HG03103 (cell line): ENCODE measurements at regions not wholly inside any gene's neighbourhood (a gene's known extent, or its start where the extent isn't known, plus 50 kb on each side); places are given as distances from the start of the nearest gene placed in this dataset.

ENCODE experiments used
- ATAC-seq: cut with Tn5 transposase; IDR thresholded peaks from one replicate; pipeline ENCODE4 v1.9.1; 2021; ENCODE audit warnings: low read depth; ENCODE audit not compliant: unreplicated experiment

- no peak for ATAC-seq
Observed at GRCh38 chr20:21653628-21654027, 51.8 kb upstream of the PAX1 start.

GRCh38 chr20:21643417-21643816 is 62.0 kb upstream of the PAX1 start:
- ATAC-seq, result no peak

GRCh38 chr20:21640556-21640955 is 64.9 kb upstream of the PAX1 start:
- ATAC-seq, result no peak

- ATAC-seq, result no peak
Observed at GRCh38 chr20:21633829-21634228, 71.6 kb upstream of the PAX1 start.

GRCh38 chr20:21632735-21633053 is 72.8 kb upstream of the PAX1 start:
- no peak for ATAC-seq

GRCh38 chr20:21632031-21632734 is 73.3 kb upstream of the PAX1 start:
- no peak for ATAC-seq

GRCh38 chr20:21628800-21629199 is 76.7 kb upstream of the PAX1 start:
- ATAC-seq, result no peak

GRCh38 chr20:21623781-21624094 is 81.7 kb upstream of the PAX1 start:
- ATAC-seq, result no peak

- ATAC-seq, result no peak
Observed at GRCh38 chr20:21623074-21623780, 82.2 kb upstream of the PAX1 start.

GRCh38 chr20:21622097-21622857 is 83.2 kb upstream of the PAX1 start:
- ATAC-seq, result no peak

- no peak for ATAC-seq
Observed at GRCh38 chr20:21618759-21619416, 86.6 kb upstream of the PAX1 start.

- ATAC-seq, result peak; percentile 66
Observed at GRCh38 chr20:21615617-21616080, 89.8 kb upstream of the PAX1 start.

- ATAC-seq, result no peak
Observed at GRCh38 chr20:21614980-21615379, 90.5 kb upstream of the PAX1 start.

GRCh38 chr20:21613512-21613911 is 92.0 kb upstream of the PAX1 start:
- ATAC-seq, result no peak

GRCh38 chr20:21609981-21610380 is 95.5 kb upstream of the PAX1 start:
- no peak for ATAC-seq

- ATAC-seq, result no peak
Observed at GRCh38 chr20:21609221-21609620, 95.4 kb upstream of the NKX2-2 start.

GRCh38 chr20:21608777-21609176 is 94.9 kb upstream of the NKX2-2 start:
- ATAC-seq, result no peak

- ATAC-seq, result no peak
Observed at GRCh38 chr20:21607971-21608725, 94.3 kb upstream of the NKX2-2 start.

- ATAC-seq, result no peak
Observed at GRCh38 chr20:21601799-21602198, 87.9 kb upstream of the NKX2-2 start.

- no peak for ATAC-seq
Observed at GRCh38 chr20:21586682-21587081, 72.8 kb upstream of the NKX2-2 start.
